DOHH2 (cell line): ENCODE measurements at regions not wholly inside any gene's neighbourhood (a gene's known extent, or its start where the extent isn't known, plus 50 kb on each side); places are given as distances from the start of the nearest gene placed in this dataset.

Experiments
- H3F3A ChIP-seq: fragments of 200-600 bp; sonication (generic), shearing (Covaris generic); 2 replicates; pipeline ENCODE4 v1.6.0; 2016; ENCODE audit warnings: antibody characterized with exemption, mild to moderate bottlenecking; ENCODE audit not compliant: control insufficient read depth, insufficient read depth
- H3K27ac ChIP-seq: fragments of 200-600 bp; sonication (generic); 2 replicates; pipeline ENCODE4 v1.5.1; 2014; ENCODE audit warnings: low read depth, mild to moderate bottlenecking, low read length, moderate library complexity
- H3K27me3 ChIP-seq: fragments of 200-600 bp; sonication (generic); 2 replicates; pipeline ENCODE4 v1.6.1; 2014; ENCODE audit warnings: mild to moderate bottlenecking, low read length, mixed read lengths; ENCODE audit not compliant: control insufficient read depth
- H3K36me3 ChIP-seq: fragments of 200-600 bp; sonication (generic); 2 replicates; pipeline ENCODE4 v1.6.1; 2014; ENCODE audit warnings: mild to moderate bottlenecking, low read length, moderate library complexity, mixed read lengths; ENCODE audit not compliant: control insufficient read depth
- H3K4me1 ChIP-seq: fragments of 200-600 bp; sonication (generic); 2 replicates; pipeline ENCODE4 v1.6.1; 2014; ENCODE audit warnings: mild to moderate bottlenecking, low read length, mixed read lengths; ENCODE audit not compliant: control insufficient read depth
- H3K4me2 ChIP-seq: fragments of 200-600 bp; sonication (generic); 2 replicates; pipeline ENCODE4 v1.6.0; 2014; ENCODE audit warnings: mild to moderate bottlenecking, low read length, moderate library complexity
- H3K4me3 ChIP-seq: fragments of 200-600 bp; sonication (generic); 2 replicates; pipeline ENCODE4 v1.5.1; 2014; ENCODE audit warnings: mild to moderate bottlenecking, low read length, mixed read lengths
- H3K79me2 ChIP-seq: fragments of 200-600 bp; sonication (generic); 2 replicates; pipeline ENCODE4 v1.6.1; 2014; ENCODE audit warnings: mild to moderate bottlenecking, low read length, mixed read lengths; ENCODE audit not compliant: control insufficient read depth
- H3K9me2 ChIP-seq: fragments of 200-600 bp; sonication (generic); replicated peaks from 2 replicates; pipeline ENCODE4 v1.6.1; 2014; ENCODE audit warnings: mild to moderate bottlenecking, low read length, mixed read lengths; ENCODE audit not compliant: control insufficient read depth
- H3K9me3 ChIP-seq: fragments of 200-600 bp; sonication (generic); 2 replicates; pipeline ENCODE4 v1.6.1; 2014; ENCODE audit warnings: antibody characterized with exemption, low read length, mixed read lengths; ENCODE audit not compliant: control insufficient read depth, insufficient read depth
- H4K20me1 ChIP-seq: fragments of 200-600 bp; sonication (generic); 2 replicates; pipeline ENCODE4 v1.6.0; 2014; ENCODE audit warnings: low read depth, mild to moderate bottlenecking, antibody characterized with exemption, low read length, moderate library complexity; ENCODE audit not compliant: control insufficient read depth, insufficient read depth
- EZH2phosphoT487 ChIP-seq: fragments of 200-600 bp; sonication (generic); IDR thresholded peaks from 2 replicates; pipeline ENCODE4 v1.6.1; 2017; ENCODE audit warnings: borderline replicate concordance, mild to moderate bottlenecking, antibody characterized with exemption, low read length, moderate library complexity, mixed read lengths
- TF ChIP-seq, protein P1 (sequence below): fragments of 200-600 bp; sonication (generic); IDR thresholded peaks from one replicate; pipeline ENCODE4 v1.5.1; 2014; ENCODE audit warnings: antibody characterized with exemption, mild to moderate bottlenecking, low read depth, low read length; ENCODE audit not compliant: poor library complexity, severe bottlenecking

DNA sequence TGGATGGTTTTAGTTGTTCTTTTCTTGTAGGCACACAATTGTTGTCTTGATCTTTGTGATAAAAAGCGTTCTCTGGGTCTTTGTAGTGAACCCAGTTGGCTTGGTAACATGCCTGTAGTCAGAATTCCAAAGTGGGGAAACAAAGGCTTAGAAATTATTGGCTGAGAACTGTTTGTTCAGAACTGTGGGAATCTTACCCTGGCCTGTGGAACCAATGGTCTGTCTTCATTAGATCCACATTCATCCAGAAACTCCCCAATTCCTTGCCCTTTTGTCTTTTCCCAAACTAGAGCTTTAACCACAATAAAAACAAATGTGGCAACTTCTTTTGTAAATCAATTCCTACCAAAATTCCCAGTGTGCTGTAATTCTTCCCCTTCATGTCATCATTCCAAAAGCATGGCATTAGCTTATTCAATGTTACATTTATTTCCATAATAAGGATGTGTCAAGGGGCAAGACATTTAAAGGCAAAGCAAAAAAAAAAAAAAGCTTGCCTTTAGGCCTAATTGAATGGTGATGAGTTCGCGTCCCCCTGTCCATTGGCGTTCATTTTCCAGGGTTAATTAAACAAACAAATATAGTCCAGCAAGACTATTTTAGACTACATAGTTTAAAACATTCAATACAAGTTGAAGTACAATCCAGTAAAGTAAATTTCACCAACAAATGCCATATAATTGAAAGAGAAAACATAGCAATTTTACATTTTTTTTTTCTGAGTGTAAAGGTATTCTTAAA, 249.8 kb upstream of the ZNF608 start:
- H3K9me2 ChIP-seq = no peaks in the 10 kb centered on the region
- H3K4me3 ChIP-seq = no peak overlapping the region
- no peaks in the 10 kb centered on the region for H3K9me3 ChIP-seq
- H3K79me2 ChIP-seq = no peaks in the 10 kb centered on the region
- TF ChIP-seq, protein P1, sequence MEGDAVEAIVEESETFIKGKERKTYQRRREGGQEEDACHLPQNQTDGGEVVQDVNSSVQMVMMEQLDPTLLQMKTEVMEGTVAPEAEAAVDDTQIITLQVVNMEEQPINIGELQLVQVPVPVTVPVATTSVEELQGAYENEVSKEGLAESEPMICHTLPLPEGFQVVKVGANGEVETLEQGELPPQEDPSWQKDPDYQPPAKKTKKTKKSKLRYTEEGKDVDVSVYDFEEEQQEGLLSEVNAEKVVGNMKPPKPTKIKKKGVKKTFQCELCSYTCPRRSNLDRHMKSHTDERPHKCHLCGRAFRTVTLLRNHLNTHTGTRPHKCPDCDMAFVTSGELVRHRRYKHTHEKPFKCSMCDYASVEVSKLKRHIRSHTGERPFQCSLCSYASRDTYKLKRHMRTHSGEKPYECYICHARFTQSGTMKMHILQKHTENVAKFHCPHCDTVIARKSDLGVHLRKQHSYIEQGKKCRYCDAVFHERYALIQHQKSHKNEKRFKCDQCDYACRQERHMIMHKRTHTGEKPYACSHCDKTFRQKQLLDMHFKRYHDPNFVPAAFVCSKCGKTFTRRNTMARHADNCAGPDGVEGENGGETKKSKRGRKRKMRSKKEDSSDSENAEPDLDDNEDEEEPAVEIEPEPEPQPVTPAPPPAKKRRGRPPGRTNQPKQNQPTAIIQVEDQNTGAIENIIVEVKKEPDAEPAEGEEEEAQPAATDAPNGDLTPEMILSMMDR = no peak
- TF ChIP-seq EZH2phosphoT487 = no peak
- H3K4me2 ChIP-seq = no peak overlapping the region
- no peak overlapping the region for H3K27ac ChIP-seq
- H3K4me1 ChIP-seq = peaks cover 44% of the 10 kb centered on the region
- H3F3A ChIP-seq = no peaks in the 10 kb centered on the region
- no peaks in the 10 kb centered on the region for H4K20me1 ChIP-seq
- H3K27me3 ChIP-seq = no peaks in the 10 kb centered on the region
- H3K36me3 ChIP-seq = no peaks in the 10 kb centered on the region

DNA sequence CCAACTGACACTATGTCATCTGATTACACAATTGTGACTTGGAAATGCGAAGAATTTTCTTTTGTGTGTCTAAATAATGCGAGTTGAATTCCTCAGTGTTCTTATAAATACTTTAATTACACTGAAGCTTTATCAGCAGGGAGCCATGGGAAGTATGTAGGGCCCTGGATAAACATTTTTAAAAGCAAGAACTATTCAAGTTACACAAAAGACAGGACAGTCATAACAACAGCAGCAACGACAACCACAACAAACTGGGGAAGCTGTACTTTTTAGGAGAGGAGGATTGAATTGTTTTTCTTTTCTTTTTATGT, 250.3 kb upstream of the ZNF608 start:
- H3K9me2 ChIP-seq = no peaks in the 10 kb centered on the region
- H3F3A ChIP-seq = no peaks in the 10 kb centered on the region
- no peaks in the 10 kb centered on the region for H4K20me1 ChIP-seq
- H3K9me3 ChIP-seq = no peaks in the 10 kb centered on the region
- no peak overlapping the region for H3K27ac ChIP-seq
- H3K4me1 ChIP-seq = peaks cover 48% of the 10 kb centered on the region
- no peak overlapping the region for H3K4me3 ChIP-seq
- H3K4me2 ChIP-seq = no peak overlapping the region
- no peaks in the 10 kb centered on the region for H3K79me2 ChIP-seq
- TF ChIP-seq, protein P1 = no peak
- no peak for TF ChIP-seq EZH2phosphoT487
- no peaks in the 10 kb centered on the region for H3K36me3 ChIP-seq
- H3K27me3 ChIP-seq = no peaks in the 10 kb centered on the region

DNA sequence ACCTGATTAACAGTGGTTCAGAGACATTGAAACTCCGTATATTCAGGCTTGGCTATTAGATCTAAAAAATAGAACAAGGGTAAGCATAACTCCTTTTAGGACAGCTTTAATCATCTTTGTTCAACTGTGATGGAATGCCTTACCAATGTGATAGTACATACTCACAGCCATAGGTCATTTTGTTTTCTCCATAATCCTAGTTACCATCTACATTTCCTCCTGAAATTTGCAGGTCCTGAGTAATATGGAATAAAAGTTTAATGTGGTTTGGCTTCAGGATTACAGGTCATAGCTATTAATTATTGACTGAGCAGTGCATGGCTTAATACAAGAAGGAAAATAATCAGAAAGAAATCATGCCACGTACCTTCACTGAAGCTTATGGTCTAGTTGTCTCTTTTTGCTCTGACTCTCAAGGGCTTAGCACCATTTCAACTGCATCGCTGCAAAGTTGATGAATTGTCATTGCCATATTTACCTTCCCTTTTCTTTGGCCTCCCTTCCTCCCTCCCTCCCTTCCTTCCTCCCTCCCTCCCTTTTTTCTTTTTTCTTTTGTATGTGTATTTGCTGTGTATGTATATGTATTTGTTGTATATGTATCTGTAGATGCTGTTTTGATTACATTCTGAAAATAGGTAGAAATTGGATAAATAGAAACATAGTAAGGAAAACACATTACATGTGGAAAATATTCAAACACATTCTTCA, 250.9 kb upstream of the ZNF608 start:
- peaks cover 50% of the 10 kb centered on the region for H3K4me1 ChIP-seq
- no peaks in the 10 kb centered on the region for H3K9me3 ChIP-seq
- H3K27me3 ChIP-seq = no peaks in the 10 kb centered on the region
- no peaks in the 10 kb centered on the region for H3K79me2 ChIP-seq
- no peaks in the 10 kb centered on the region for H4K20me1 ChIP-seq
- no peaks in the 10 kb centered on the region for H3K9me2 ChIP-seq
- no peaks in the 10 kb centered on the region for H3K36me3 ChIP-seq
- H3K4me3 ChIP-seq = no peak overlapping the region
- H3F3A ChIP-seq = no peaks in the 10 kb centered on the region
- H3K27ac ChIP-seq = no peak overlapping the region
- H3K4me2 ChIP-seq = no peak overlapping the region
- no peak for TF ChIP-seq EZH2phosphoT487
- TF ChIP-seq, protein P1 = no peak
